K562 (cell line): ENCODE measurements at regions not wholly inside any gene's neighbourhood (a gene's known extent, or its start where the extent isn't known, plus 50 kb on each side); places are given as distances from the start of the nearest gene placed in this dataset.

Source experiments
- E2F6 ChIP-seq, 2 experiments: IDR thresholded peaks; 2 replicates each; pipeline ENCODE4 v1.6.1; 2011; ENCODE audit warnings: borderline replicate concordance in 1 of 2, control low read depth in 1 of 2, low read depth in 1 of 2, low read length in 1 of 2, mild to moderate bottlenecking in 1 of 2, mixed read lengths in 1 of 2, moderate library complexity in 1 of 2; ENCODE audit not compliant: insufficient read depth in 1 of 2, insufficient read length in 1 of 2, poor library complexity in 1 of 2, severe bottlenecking in 1 of 2; ENCODE audit errors: extremely low read depth in 1 of 2
- MAZ ChIP-seq, 2 experiments: fragments of 450-650 bp in 1 of 2; sonication (generic) in 1 of 2; formaldehyde crosslinking; IDR thresholded peaks in 1 of 2; conservative IDR thresholded peaks in 1 of 2; 2 replicates each; pipeline versions ENCODE4 v1.4.0 to v1.5.0; 2020; ENCODE audit warnings: mild to moderate bottlenecking in 1 of 2, missing genetic modification reagents in 1 of 2

- TF ChIP-seq MAZ (CRISPR knock-in tag; conservative IDR thresholded peaks at IDR 0.05 in 1 of 2, IDR thresholded peaks at IDR 0.05 in 1 of 2): no peak
- no peak for TF ChIP-seq E2F6 (IDR thresholded peaks at IDR 0.05; ENCODE audit: borderline replicate concordance in 1 of 2, extremely low read depth in 1 of 2, insufficient read depth in 1 of 2, insufficient read length in 1 of 2, low read depth in 1 of 2, low read length in 1 of 2, poor library complexity in 1 of 2, severe bottlenecking in 1 of 2)
Observed at GRCh38 chr13:84933797-84934196, 865.4 kb downstream of the SLITRK6 start.
